Fibroblast of skin of right quadriceps (primary cell): ENCODE measurements at regions not wholly inside any gene's neighbourhood (a gene's known extent, or its start where the extent isn't known, plus 50 kb on each side); places are given as distances from the start of the nearest gene placed in this dataset.
A peak's percentile ranks its signal among the peaks of the same experiment; 100 is the strongest.
"Not testable (repeated sequence)": the region's sequence is repeated elsewhere in the genome, so short reads cannot be mapped to it uniquely, and the experiment has no call there.

Experiments
- DNase-seq: peaks from one replicate; pipeline ENCODE4 v3.0.0-alpha.2; 2013

DNA sequence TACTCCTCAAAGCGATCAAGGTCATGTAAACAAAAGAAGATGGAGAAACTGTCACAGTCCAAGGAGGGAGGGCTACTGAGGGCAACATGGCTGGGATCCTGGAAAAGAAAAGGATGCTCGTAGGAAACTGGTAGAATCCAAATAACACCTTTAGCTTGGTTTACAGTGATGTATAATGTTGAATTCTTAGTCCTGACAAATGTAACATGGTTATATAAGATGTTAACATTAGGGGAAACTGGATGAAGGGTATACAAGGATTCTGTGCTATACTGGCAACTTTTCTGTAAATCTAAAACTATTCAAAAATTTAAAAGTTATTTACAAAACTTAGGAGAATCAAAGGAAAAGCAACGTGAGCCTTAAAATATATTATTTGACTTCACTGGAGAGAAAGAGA, 257.0 kb downstream of the TTC32 start:
- no peak for DNase-seq

DNA sequence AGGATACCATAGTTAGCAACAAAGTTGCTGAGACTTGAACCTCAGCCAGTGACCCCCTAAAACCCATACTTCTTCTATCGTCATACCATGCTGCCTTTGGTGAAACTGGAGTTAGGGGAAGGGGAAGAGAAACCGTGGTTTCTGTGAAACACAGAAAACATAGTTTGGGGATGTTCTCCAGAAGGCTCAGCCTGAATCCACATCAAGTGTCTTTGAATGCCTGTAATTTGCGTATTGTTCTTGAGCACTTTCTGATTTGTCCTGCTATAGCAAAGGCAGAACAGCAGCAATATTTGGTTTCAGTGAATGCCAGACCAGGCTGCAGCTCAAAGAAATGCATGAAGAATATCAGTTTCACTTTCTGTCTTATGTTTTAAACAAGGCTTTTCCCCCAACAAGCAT, 258.7 kb downstream of the TTC32 start:
- DNase-seq: no peak

DNA sequence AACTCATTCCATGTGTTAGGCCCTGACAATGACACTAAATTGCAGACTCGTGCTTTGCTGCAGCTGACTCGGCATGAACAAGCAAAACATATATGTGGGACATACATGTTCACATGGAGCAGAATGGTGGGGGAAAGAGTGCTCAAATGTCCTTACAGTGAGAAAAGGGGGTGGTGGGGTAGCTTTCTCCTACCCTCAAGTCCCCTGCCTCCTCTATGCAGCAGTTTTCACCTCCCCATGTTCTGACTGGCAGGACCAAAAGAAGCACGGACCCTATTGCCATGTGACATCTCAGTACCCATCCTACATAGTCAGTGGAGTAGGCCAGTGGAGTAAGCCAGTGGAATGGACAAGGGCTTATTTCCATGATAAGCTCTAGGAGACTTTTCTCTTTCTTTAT, 259.3 kb downstream of the TTC32 start:
- no peak for DNase-seq

DNA sequence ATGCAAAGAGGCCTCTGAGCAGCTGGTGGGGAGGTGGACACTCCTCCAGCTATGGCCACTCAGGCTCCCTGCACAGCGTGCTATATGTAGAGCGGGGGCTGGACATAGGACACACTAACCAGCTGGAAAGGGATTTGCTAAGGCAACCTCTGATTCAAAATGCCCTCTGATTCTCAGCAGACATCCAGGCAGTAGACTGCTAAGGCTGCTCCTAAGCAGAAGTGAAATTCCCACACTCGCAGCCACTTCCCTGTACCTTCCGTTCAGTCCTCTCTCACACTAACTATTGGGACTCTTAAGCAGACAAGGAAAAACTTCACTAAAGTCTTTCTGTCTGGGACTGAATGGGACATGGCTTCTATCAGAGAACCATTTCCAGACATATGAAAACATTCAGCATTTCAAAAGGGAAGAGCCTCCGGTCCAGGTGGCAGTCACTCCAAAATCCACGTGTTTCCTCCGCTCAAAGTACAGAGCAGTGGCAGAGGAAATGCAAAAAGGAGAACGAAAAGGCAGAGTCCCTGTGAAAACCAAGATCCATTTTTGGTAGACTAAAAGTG, 265.8 kb downstream of the TTC32 start:
- no peak for DNase-seq

DNA sequence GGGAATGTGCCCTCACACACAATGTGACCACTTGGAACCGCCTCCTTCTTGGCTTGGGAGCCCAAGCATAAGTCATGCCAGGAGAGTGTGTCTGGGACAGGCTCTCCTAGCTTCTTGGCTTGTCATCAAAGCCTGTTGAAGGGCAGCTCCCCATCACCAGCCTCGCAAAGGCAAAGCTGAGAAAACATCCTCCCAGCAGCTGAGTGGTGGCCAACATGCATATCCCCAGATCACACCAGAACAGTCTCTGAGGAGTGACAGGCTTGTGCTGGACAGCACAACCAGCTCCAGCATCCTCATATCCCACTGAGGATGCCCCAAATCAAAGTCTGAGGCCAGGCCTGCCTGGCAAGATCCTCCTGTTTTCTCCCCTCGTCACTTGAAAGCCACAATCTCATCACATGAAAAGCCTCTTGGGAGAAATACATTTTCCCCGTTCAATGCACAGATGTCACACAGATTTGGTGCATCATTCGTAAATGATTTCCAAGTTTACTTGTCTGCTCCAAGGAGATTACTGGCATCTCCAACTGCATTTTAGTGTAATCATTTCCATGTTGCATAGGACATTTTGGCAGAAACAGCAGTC, 269.3 kb downstream of the TTC32 start:
- peak; percentile 62 for DNase-seq

DNA sequence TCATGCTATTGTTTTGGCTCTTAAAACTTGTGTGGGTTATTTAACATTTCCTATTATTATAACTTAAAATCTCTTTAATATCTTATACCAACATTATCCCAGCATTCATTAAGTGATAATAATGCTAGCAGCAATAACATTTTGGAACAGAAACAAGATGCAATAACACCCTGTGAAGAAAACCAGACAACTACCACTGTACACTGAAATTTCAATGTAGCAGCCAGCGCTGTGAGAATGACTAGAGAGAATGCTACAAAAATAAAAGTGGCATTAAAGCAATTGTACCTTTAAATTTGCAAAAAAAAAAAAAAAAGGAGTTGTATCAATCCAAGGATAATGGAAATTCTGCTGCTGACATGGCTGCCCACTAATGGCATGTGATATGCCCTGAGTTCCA, 269.9 kb downstream of the TTC32 start:
- DNase-seq: no peak

DNA sequence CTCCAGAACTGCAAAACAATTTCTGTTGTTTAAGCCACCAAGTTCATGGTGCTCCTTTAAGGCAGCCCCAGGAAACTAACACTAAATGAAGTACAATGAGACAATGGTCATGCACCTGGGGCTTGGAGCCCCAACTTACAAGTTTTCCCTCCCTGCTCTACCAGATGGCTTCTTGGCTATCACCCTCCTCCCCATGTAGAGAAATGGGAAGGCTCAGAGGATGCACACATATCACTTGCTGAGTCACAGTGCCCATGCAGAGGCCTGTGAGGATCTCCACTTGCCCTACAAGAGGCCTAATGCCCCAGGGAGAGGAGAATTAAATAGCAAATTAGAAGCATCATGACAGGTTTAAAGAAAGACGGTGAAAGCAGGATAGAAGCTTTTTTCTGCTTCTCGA, 270.9 kb downstream of the TTC32 start:
- DNase-seq: no peak

DNA sequence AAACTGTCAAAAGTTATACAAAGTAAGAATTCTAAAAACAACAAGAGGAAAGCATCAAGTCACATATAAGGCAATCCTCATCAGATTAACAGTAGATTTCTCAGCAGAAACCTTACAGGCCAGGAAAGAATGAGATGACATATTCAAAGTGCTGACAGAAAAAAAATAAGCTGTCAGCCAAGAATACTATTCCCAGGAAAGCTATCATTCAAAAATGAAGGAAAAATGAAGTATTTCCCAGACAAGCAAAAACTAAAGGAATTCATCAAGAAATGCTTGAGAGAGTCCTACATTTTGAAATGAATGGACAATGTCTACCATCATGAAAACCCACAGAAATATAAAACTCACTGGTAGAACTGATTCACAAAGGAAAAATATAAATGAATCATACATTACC, 268.9 kb upstream of the OSR1 start:
- DNase-seq: no peak

DNA sequence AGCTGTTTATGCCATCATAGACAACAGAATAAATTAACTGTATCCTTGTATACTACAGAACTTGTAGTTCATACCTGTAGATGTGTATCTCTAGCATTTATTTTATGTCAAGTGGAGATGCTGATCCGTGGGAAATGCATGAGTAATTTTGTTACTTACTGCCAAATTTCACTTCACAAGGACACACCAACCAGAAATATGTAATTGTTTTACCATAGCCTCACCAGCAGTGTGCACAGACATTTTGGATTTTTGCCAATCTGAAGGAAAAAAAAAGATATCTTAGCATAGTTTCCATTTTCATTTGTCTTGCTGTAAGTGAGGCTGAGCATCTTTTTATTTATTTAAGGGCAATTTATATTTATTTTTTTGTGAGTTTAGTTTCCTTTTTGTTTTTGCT, 265.1 kb upstream of the OSR1 start:
- DNase-seq: peak; percentile 80

DNA sequence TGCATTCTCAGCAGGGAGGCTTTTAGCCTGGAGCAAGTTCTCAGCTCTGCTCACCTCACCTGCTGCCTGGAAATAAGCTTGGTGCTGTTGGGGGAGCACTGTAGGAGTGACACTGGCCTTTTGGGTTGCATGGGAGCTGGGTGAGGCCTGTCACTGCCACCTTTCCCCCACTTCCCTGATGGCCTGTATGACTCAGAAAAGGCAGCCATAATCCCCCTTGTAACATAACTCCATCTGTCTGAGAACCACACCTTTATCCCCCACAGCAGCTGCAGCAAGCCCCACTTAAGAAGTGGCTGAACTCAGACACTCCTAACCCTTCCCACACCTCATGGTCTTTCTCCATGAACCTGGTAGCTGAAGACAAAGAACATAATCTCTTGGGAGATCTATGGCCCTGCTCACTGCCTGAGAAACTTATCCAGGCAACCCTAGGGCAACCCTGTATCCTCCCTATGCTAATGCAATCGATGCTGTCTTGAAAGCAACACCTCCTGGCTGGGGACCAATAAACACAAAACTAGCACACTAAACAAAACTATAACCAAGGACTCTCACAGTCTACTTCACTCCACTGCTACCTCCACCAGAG, 258.9 kb upstream of the OSR1 start:
- DNase-seq: no peak

DNA sequence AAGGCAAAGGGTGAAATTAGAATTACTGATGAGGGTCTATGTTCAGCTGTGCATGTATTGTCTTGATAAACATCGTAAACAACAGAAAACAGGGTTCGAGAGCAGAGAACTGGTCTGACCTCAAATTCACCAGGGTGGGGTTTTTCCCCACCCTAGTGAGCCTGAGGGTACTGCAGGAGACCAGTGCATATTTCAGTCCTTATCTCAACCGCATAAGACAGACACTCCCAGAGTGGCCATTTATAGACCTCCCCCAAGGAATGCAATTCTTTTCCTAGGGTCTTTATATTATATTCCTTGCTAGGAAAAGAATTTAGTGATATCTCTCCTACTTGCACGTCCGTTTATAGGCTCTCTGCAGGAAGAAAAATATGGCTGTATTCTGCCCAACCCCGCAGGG, 257.0 kb upstream of the OSR1 start:
- not testable (repeated sequence) for DNase-seq

DNA sequence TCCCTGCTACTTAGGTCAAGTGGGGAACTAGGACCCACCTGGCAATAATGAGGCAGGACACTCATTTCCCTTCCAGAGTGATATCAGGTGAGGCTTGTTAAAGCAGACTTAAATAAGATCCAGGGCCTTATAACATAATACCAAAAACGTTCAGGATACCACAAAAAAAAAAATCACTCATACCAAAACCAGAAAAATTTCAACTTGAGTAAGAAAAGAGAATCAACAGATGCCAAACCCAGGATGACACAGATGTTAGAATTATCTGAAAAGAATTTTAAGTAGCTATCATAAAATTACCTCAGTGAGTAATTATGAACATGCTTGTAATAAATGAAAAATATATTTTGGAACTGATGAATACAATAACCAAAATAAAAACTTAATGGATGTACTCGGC, 255.6 kb upstream of the OSR1 start:
- peak; percentile 73 for DNase-seq

DNA sequence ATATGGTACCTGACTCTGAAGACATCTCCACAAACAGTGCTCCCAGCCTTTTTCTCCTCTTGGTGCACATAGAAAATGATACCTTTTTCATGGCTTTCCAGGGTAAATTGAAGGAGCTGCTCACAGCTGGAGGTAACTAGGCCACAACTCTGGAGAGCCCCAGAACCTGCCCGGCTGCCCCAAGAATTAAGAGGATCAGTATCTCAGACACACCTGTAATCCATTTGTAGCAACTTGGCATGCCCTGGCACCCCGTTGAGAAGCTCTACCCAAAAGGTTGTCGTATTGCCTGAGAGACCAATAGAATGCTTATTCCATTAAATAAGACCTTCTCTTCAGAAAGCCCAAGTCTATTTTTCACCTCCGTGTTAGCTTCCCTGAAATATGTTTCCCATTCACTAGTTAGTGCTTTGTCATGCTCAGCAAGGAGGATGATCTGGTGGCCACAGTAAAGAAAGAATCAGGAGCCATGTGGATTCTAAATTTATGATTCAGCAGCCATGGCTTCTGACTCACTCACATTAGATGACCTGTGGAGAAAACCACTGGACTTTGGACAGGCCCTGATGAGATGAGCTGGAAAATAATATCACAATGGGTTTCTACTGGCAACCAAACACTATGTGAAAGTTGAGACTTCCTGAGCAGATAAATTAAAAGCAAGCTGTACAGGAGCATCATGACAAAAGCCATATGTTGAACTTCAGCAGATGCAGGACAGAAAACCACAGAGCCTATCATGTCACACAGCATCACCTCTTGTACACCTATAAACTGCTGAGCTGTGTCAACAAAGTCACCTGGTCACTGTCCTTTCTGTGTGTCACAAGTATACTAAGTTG, 253.3 kb upstream of the OSR1 start:
- DNase-seq: peak; percentile 97

DNA sequence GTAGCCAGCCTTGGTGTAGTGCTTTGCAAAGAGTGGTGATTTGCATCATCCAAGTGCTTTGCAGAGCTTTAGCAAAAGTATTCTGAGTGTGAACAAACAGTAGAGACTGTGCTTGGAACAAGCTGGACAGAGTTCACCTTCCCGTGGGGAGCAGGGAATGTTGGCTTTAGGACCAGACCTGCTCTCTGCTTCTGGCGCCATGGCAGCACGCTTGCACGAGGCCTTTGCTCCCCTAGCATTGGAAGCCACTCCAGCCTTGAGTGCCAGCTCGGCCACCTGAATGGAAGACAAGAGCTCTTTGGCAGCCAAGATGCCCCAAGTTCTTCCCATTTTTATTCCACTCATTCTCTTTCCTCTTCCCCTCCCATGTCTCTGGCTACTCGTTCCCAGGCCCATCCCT, 250.8 kb upstream of the OSR1 start:
- DNase-seq: no peak

DNA sequence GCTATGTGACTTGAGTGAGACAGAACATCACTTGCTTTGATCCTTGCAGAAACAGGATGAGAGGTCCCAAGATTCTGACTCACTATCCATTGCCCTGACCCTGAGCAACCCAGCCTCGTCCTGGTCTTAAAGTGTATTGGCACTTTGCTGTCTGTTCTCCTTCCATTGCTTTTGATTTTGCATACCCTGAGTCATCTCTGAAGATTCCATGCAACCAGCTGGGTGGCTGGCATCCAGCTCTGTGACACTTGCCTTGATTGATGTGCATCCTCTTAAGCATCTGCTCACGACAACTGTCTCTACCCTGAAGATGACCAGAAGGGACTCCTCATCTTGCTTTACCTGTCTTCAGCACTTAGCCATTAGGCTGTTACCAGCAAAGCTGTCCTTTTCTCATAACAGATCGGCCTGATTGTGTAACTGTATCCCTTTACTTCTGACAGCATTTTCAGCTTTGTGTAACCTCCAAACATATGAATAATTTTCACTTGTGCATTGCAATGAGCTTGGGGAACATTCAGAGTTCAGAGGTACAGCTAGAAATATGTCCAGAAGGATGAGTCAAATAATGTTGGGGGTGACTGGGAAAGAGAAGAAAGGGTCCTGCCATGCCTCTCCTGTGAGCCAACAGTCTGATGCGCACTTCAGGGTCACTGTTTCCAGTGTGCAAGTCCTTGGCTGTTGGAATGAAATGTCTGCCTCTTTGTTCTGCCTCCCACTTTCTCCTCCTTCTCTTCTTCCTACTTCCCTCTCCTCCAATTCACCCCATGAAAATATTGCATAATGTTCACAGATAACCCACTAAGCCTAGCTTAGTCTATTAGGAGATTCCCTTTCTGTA, 249.7 kb upstream of the OSR1 start:
- peak; percentile 87 for DNase-seq

DNA sequence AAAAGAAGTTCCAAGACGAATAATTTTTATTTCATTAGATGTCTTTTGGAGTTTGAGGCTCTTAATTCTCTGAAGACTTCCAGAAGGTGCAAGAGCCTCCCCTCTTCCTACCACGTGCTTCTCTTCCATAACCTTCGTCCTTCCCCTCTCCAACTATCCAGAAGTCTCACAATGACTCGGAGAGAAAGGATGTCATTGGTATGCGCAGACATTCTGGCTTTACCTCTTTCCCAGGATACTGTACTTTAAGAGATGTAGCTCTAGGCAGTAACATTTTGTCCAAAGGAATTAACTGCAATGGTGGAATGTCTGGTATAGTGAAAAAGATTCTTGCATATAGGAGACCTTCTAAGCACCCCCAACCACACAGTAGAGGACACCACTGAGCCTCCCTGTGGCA, 249.0 kb upstream of the OSR1 start:
- peak; percentile 74 for DNase-seq

DNA sequence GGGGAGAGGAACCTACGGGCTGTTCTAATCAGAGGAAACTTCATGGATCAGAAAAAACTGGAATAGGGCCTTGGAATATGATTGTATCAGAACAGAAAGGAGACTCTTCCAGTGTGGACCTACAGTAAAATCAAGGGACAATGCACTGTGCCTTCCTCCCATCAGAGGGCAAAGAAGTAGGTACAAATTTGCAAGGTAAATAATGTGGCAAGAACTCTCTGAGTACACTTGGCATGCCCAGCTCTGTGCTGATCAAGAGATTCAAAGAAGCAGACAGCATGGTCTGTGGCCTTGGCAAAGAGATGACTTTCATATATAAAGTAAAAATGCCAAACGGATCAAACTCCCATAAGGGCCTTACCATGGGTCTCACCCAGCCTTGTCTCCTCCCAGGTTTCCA, 242.6 kb upstream of the OSR1 start:
- DNase-seq: no peak

DNA sequence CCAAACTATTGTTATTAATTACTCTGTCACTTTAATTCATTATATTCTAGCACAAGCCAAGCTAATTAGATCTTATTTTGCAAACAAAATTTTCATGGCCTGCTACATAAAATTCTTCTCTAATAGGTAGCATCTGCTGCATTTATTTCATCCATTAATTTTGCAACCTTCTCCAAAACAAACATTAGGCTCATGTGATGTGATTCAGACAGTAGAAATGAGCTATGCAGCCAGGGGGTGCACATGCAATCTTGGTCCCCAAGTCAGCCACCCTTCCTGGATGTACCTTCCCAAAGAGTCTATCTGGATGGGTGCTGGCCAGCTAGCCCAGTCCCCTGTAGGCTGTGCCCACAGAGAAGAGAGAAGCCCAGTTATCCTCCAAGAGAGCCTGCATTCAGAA, 242.1 kb upstream of the OSR1 start:
- DNase-seq: peak; percentile 31

DNA sequence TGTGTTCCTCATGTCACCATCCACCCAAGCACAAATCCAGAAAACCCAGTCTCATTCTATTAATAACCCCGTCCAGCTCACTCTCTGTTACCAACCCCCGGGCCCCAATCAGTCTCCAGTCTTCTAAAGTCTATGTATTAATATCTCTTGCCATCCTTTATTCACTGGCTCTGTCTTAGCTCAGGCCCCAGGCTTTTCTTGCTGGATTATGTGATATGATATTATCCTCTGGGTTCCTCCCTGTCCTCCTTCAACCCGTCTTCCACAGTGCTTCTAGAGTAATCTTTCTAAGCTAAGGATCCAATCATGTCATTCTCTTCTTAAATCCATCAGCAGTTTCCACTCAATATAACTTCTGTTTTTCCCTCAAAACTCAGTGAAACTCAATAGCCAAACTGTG, 240.5 kb upstream of the OSR1 start:
- no peak for DNase-seq

DNA sequence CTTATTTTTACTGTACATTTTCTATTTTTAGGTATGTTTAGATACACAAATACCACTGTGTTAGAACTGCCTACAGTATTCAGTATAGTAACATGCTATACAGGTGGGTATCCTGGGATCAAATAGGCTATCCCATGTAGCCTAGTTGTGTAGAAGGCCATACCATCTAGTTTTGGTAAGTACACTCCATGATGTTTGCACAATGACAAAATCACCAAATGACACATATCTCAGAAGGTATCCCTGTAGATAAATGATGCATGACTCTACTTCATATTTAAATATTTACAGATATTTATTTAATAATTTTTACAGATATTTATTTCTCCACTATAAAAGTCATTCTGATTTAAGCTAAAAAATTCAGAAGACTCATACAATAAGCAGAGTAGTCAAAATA, 233.8 kb upstream of the OSR1 start:
- no peak for DNase-seq

DNA sequence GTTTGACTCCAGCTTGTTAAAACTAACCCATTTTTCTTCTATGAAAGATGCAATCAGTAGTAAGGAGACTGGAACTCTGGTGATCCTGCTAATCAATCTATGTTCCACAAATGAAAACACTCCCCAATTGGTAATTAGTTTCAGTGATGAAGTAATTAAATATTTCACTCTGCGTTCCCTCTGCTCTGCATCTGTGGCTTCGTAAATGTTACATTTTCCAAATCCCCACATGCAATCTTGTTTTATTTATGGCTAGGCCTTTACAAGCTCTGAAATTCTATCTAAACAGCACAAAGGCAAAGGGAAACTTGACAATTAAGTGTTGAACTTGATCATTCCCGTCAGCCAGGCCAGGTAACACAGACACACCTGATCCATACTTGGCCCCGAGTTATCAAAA, 231.4 kb upstream of the OSR1 start:
- DNase-seq: no peak

DNA sequence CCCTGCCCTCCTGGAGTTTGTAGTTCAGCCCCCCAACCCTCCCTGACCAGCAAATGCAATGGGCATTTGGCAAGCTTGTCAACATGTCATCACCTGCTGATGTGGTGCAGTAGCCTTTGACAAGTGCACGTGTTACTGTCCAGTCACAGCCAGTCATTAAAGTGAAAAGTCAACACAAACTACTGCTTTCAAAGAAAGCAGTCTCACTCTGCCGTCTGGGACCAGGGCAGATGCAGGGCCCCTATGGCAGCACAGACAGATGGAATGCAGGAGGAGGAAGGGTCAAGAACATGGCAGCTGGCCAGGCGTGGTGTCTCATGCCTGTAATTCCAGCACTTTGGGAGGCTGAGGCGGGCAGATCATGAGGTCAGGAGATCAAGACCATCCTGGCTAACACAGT, 222.4 kb upstream of the OSR1 start:
- no peak for DNase-seq

DNA sequence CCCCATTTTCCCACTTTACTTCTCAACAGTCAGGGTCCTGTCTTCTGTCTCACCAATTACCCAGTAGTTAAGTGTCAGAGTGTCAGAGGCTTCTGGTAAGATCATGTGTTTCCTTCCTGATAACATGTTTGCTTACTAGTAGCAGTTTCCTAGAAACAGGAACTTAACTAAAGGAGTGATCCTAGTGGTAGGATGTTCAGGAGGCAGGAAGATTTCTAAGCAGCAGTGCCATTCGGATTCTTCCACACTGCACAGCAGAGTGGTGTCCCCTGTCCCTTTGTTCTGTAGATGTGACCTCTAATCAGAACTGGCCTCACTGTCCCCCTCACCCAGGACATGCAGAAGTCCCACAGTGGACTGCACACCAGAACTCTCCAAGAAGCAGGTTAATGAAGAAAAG, 221.8 kb upstream of the OSR1 start:
- no peak for DNase-seq
